ENCODE measurements at regions not wholly inside any gene's neighbourhood (a gene's known extent, or its start where the extent isn't known, plus 50 kb on each side); places are given as distances from the start of the nearest gene placed in this dataset.

GRCh38 chr3:68408626-68409025 lies 523.7 kb downstream of the TAFA4 start:
- no peak overlapping the region for H4K91ac ChIP-seq (replicated peaks; ENCODE audit: insufficient read length, low read length)
- H3K9me3 ChIP-seq (ENCODE audit: insufficient read depth in 2 of 2, low read depth in 1 of 2, low read length in 1 of 2) = no peaks in the 10 kb centered on the region
- no peak overlapping the region for H2BK15ac ChIP-seq (ENCODE audit: low read length)
- ChIA-PET CTCF (ENCODE audit: partially characterized antibody) (no interaction called here), POLR2A (ENCODE audit: partially characterized antibody) (interaction anchor here (0.7 kb wide), 1 partner anchor 233 kb away, joined by 3 read pairs; no protein-coding TSS in a partner anchor)
- no peak overlapping the region for H2AK5ac ChIP-seq (ENCODE audit: low read depth, low read length)
- no peak overlapping the region for H2BK120ac ChIP-seq (replicated peaks; ENCODE audit: low read depth, low read length)
- H3K27me3 ChIP-seq (replicated peaks in 1 of 4; ENCODE audit: control insufficient read depth in 3 of 4, extremely low read depth in 1 of 4, insufficient read depth in 3 of 4, low read length in 3 of 4) = no peaks in the 10 kb centered on the region
- no peak overlapping the region for H4K5ac ChIP-seq (ENCODE audit: insufficient read length, low read depth, low read length)
- H4K8ac ChIP-seq (ENCODE audit: extremely low read depth, insufficient read depth, low read length) = no peak overlapping the region
- no peak overlapping the region for H3K14ac ChIP-seq (ENCODE audit: insufficient read length)
- H3K56ac ChIP-seq (replicated peaks; ENCODE audit: insufficient read length, low read depth, low read length) = no peak overlapping the region
- H3K4me1 ChIP-seq (replicated peaks in 1 of 4; ENCODE audit: control insufficient read depth in 3 of 4, insufficient read depth in 4 of 4, low read length in 3 of 4) = no peaks in the 10 kb centered on the region
- H4K20me1 ChIP-seq (replicated peaks in 1 of 2; ENCODE audit: control insufficient read depth in 1 of 2, insufficient read depth in 2 of 2, low read length in 2 of 2) = no peaks in the 10 kb centered on the region
- H3K79me2 ChIP-seq (ENCODE audit: control insufficient read depth in 1 of 2, insufficient read depth in 2 of 2, low read length in 2 of 2) = no peaks in the 10 kb centered on the region
- H3K23me2 ChIP-seq (ENCODE audit: low read depth, low read length) = no peaks in the 10 kb centered on the region
- no peak overlapping the region for H2BK20ac ChIP-seq (ENCODE audit: low read length)
- no peak overlapping the region for H3K4me2 ChIP-seq (ENCODE audit: insufficient read depth in 1 of 2, low read depth in 2 of 2, low read length in 2 of 2)
- H2AFZ ChIP-seq (ENCODE audit: low read length) = no peak overlapping the region
- no peak overlapping the region for H3K9ac ChIP-seq (replicated peaks in 1 of 4; ENCODE audit: extremely low read depth in 1 of 4, low read depth in 3 of 4, low read length in 3 of 4)
- FAIRE-seq = no peak
- no peak overlapping the region for H3K4ac ChIP-seq (replicated peaks; ENCODE audit: insufficient read length, low read depth, low read length)
- no peak overlapping the region for H2BK5ac ChIP-seq (ENCODE audit: low read depth, low read length)
- H3K4me3 ChIP-seq (ENCODE audit: extremely low read depth in 1 of 4, insufficient read depth in 2 of 4, low read depth in 3 of 4, low read length in 4 of 4) = no peak overlapping the region
- WGBS, 2 experiments (ENCODE audit: extremely low coverage in 1 of 2, insufficient coverage in 1 of 2, insufficient read length in 1 of 2, insufficient replicate concordance in 2 of 2, low coverage in 1 of 2, low lambda C conversion rate in 2 of 2, missing lambda C conversion rate in 1 of 2) = 80% methylated on average over 1 of the region's 1 CpG; no CpG with 5 or more reads in 1 of the 2 experiments
- no peak overlapping the region for H3K27ac ChIP-seq (ENCODE audit: low read depth, low read length)
- H2BK12ac ChIP-seq (ENCODE audit: low read depth, low read length) = no peak overlapping the region
- H3K23ac ChIP-seq (ENCODE audit: insufficient read length) = no peak overlapping the region
- no peak for DNase-seq (ENCODE audit: low read depth in 1 of 2, low spot score in 2 of 2)
- H3K36me3 ChIP-seq (ENCODE audit: control insufficient read depth in 2 of 4, insufficient read depth in 4 of 4, low read length in 3 of 4) = no peaks in the 10 kb centered on the region
- H3K79me1 ChIP-seq (ENCODE audit: low read depth, low read length) = no peaks in the 10 kb centered on the region
- H3K18ac ChIP-seq (ENCODE audit: extremely low read depth, low read length) = no peak overlapping the region
- TF ChIP-seq CBX5 (IDR thresholded peaks at IDR 0.05; ENCODE audit: low read depth, low read length) = no peak
- no peak for TF ChIP-seq FOSL1 (IDR thresholded peaks at IDR 0.05; ENCODE audit: insufficient read depth, low read depth, low read length)
- TF ChIP-seq CTCF (IDR thresholded peaks at IDR 0.05; ENCODE audit: control extremely low read depth in 1 of 3, insufficient read depth in 1 of 3, low read depth in 1 of 3, low read length in 3 of 3) = no peak
- no peak for TF ChIP-seq JUN (IDR thresholded peaks at IDR 0.05; ENCODE audit: low read depth, low read length)
- no peak for TF ChIP-seq KDM4A (IDR thresholded peaks at IDR 0.05; ENCODE audit: low read depth, low read length, severe bottlenecking)
- TF ChIP-seq HDAC2 (IDR thresholded peaks at IDR 0.05; ENCODE audit: borderline replicate concordance in 1 of 2, low read depth in 2 of 2, low read length in 2 of 2) = no peak
- TF ChIP-seq TCF12 (IDR thresholded peaks at IDR 0.05; ENCODE audit: low read depth, low read length) = no peak
- no peak for TF ChIP-seq E2F6 (IDR thresholded peaks at IDR 0.05)
- TF ChIP-seq ATF3 (IDR thresholded peaks at IDR 0.05; ENCODE audit: insufficient read depth, low read depth, low read length) = no peak
- TF ChIP-seq MAX (IDR thresholded peaks at IDR 0.05) = no peak
